AG10803 (cell line): ENCODE measurements at regions not wholly inside any gene's neighbourhood (a gene's known extent, or its start where the extent isn't known, plus 50 kb on each side); places are given as distances from the start of the nearest gene placed in this dataset.
"Not testable (repeated sequence)": the region's sequence is repeated elsewhere in the genome, so short reads cannot be mapped to it uniquely, and the experiment has no call there.

Experiments used
- DNase-seq: peaks from one replicate; pipeline ENCODE4 v3.0.0; 2010; ENCODE audit warnings: low read depth
- H3K4me3 ChIP-seq: 2 replicates; pipeline ENCODE4 v1.5.1; 2011; ENCODE audit warnings: mild to moderate bottlenecking, low read length, control low read depth
- CTCF ChIP-seq: conservative IDR thresholded peaks from 2 replicates; pipeline ENCODE4 v1.5.1; 2011; ENCODE audit warnings: mild to moderate bottlenecking, low read length, control low read depth, inconsistent platforms

GRCh38 chrX:95911062-95911461 lies 773.6 kb upstream of the DIAPH2 start:
- DNase-seq: no peak
- no peak for TF ChIP-seq CTCF
- H3K4me3 ChIP-seq: no peak overlapping the region

DNA sequence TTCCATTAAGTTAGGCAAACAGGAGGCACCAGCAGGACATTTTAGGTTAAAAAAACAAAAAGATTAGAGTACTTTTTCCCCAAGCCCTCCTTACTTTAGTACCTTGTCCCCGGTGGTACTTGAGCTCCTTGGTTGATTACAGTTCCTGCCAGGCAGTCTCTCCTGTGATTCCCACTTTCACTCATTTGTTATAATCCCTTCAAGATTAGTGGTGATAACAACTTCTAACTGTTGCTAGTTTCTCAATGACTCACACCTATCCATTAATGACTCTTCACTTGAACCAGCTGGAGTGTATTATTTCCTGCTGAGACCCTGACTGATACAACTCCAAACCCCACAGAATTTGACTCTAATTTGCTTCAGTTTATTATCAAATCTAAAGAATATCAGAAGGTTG lies 765.0 kb upstream of the DIAPH2 start:
- DNase-seq: no peak
- H3K4me3 ChIP-seq: no peak overlapping the region
- no peak for TF ChIP-seq CTCF

GRCh38 chrX:95945528-95945927 lies 739.1 kb upstream of the DIAPH2 start:
- no peak for TF ChIP-seq CTCF
- H3K4me3 ChIP-seq: no peak overlapping the region
- no peak for DNase-seq

DNA sequence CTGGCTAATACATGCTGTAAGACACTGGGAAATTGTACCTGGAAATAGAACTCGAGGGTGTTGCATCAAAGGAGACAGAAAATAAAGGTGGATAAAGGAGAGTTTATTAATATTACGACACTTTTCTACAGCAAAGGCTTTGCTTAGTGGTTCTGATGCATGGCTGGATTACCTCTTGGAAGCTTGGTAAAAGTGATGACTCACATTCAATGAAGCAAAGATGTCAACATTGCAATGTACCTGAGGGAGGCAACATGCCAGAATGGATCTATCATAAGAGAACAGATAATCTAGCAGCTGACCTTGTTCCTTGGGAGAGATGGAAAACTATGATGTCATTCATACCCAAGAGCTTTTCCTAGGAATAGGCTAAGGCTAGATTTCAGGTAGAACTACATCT lies 735.1 kb upstream of the DIAPH2 start:
- TF ChIP-seq CTCF: no peak
- no peak overlapping the region for H3K4me3 ChIP-seq
- no peak for DNase-seq

DNA sequence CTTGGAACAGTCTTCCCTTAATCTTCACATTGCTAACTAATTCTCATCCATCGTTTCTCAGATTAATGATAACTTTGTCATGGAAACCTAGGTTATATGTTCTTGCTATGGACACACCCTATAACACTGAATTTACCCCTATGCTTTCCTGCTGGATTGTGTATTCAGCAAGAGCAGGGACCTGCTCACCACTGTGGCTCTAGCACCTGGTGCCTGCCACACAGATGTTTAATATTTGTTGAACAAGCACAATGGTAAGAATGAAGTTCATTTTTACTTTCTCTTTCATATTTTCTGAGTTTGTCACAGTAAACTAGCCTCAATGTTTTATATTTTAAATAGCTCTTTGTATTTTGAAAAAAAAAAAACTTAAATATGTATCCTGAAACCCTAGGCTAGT lies 734.0 kb upstream of the DIAPH2 start:
- no peak for DNase-seq
- no peak overlapping the region for H3K4me3 ChIP-seq
- no peak for TF ChIP-seq CTCF

DNA sequence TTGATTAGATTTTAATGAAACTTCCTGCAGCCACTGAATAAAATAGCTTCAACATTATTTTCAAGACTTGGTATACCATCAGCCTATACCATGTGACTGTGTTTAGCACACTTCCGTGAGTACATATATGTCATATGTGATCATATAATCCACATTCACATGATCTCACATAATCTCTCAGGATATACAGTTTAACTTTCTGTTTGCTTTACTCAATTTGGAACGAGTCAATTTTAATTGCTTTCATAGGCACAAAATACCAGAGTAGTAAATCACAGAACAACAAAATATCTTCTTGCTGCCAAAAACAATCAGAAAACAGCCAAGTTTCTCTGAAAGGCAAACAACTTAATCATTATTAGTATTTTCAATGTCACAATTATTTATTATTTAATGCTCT lies 731.1 kb upstream of the DIAPH2 start:
- no peak for DNase-seq
- no peak for TF ChIP-seq CTCF
- no peak overlapping the region for H3K4me3 ChIP-seq

DNA sequence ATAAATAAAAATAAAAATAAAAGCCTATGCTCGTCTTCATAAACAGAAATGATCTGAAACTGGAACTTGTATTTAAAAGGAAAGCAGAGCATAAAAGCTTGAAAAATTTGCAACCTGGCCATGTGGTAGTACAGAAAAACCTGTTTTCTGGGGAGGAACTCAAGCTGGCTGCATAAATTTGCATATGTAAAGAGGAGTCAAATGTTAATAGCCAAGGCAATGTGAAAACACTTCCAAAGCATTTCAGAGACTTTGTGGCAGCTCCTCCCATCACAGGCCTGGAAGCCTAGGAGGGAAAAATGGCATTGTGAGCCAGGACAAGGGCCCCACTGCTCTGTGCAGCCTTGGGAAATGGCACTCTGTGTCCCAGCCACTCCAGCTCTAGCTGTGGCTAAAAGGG lies 727.9 kb upstream of the DIAPH2 start:
- no peak overlapping the region for H3K4me3 ChIP-seq
- no peak for TF ChIP-seq CTCF
- DNase-seq: no peak

DNA sequence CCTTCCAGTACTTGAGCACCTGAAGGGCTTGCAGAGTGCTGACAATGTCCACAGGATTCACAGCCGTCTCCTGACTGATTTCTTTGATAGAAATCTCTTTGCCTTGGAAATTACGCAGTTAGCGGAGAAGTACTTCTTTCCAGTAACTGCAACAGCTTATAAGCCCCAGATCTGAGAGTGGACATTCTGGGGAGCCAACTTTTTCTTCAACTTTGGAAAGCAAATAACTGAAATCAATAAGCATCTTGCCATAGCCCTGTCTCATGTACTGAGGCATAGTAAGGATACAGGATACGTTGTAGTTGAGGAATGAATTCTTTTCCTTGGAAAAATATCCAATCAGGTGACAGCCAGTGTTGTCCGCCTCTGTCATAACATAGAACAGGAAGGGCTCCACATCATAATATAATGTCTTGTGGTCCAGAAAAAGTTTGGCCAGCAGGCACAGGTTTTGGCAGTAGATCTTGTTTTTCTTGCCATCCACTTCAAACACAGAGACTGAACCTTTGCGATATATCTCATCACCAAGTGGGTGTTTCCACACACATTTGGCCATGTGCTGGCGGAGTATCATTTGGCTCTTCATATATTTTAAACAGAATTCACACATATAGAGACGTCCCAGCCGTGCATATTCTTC lies 711.1 kb upstream of the DIAPH2 start:
- not testable (repeated sequence) for H3K4me3 ChIP-seq, DNase-seq
